HL-60 (cell line): ENCODE measurements at regions not wholly inside any gene's neighbourhood (a gene's known extent, or its start where the extent isn't known, plus 50 kb on each side); places are given as distances from the start of the nearest gene placed in this dataset.

Experiments
- DNase-seq, 2 experiments: peaks; one replicate each; pipeline ENCODE4 v3.0.0-alpha.2; 2010 to 2020; ENCODE audit warnings: low read depth in 1 of 2, low spot score in 1 of 2
- H3K27ac ChIP-seq: fragments of 250-450 bp; sonication (Bioruptor Pico); replicated peaks from 2 replicates; pipeline ENCODE4 v1.5.1; 2020; ENCODE audit warnings: mild to moderate bottlenecking, moderate library complexity
- H3K27me3 ChIP-seq: fragments of 250-450 bp; sonication (Bioruptor Pico); 2 replicates; pipeline ENCODE4 v1.5.1; 2021; ENCODE audit warnings: mild to moderate bottlenecking, moderate library complexity; ENCODE audit not compliant: insufficient read depth, poor library complexity, severe bottlenecking
- H3K4me3 ChIP-seq: replicated peaks from 2 replicates; pipeline ENCODE4 v1.5.1; 2011; ENCODE audit warnings: mild to moderate bottlenecking, control low read depth, low read length; ENCODE audit not compliant: insufficient read depth
- CTCF ChIP-seq: IDR thresholded peaks from one replicate; pipeline ENCODE4 v1.5.1; 2011; ENCODE audit warnings: low read length, control low read depth, inconsistent platforms; ENCODE audit not compliant: insufficient read depth
- GABPA ChIP-seq: IDR thresholded peaks from 2 replicates; pipeline ENCODE4 v1.6.1; 2012; ENCODE audit warnings: low read depth
- POLR2AphosphoS5 ChIP-seq: IDR thresholded peaks from 2 replicates; pipeline ENCODE4 v1.6.1; 2012; ENCODE audit warnings: low read depth
- REST ChIP-seq: IDR thresholded peaks from 2 replicates; pipeline ENCODE4 v1.6.1; 2012; ENCODE audit warnings: low read depth; ENCODE audit not compliant: insufficient replicate concordance
- SPI1 ChIP-seq: IDR thresholded peaks from 2 replicates; pipeline ENCODE4 v1.6.1; 2012; ENCODE audit warnings: low read depth, mild to moderate bottlenecking, borderline replicate concordance

- no peak for TF ChIP-seq POLR2AphosphoS5
- TF ChIP-seq CTCF: no peak
- TF ChIP-seq REST: no peak
- no peak for TF ChIP-seq SPI1
- TF ChIP-seq GABPA: no peak
- H3K27ac ChIP-seq: no peak overlapping the region
- DNase-seq: no peak
- H3K4me3 ChIP-seq: no peak overlapping the region
- H3K27me3 ChIP-seq: no peaks in the 10 kb centered on the region
Measured at GRCh38 chr4:145333786-145334185, 147.9 kb upstream of the SMAD1 start.

- Histone ChIP-seq H3K4me3 (no peak overlapping the region), H3K27me3 (no peaks in the 10 kb centered on the region), H3K27ac (no peak overlapping the region)
- DNase-seq: no peak
- TF ChIP-seq REST (no peak), GABPA (no peak), SPI1 (no peak), POLR2AphosphoS5 (no peak), CTCF (no peak)
Measured at GRCh38 chr4:145326491-145326890, 146.1 kb upstream of the OTUD4 start.

- Histone ChIP-seq H3K27ac (no peak overlapping the region), H3K27me3 (peaks cover 2% of the 10 kb centered on the region)
Measured at GRCh38 chr4:145324161-145324560, 143.8 kb upstream of the OTUD4 start.

More at GRCh38 chr4:145324161-145324560, 143.8 kb upstream of the OTUD4 start:
- no peak for TF ChIP-seq POLR2AphosphoS5
- no peak for TF ChIP-seq SPI1
- no peak for TF ChIP-seq CTCF
- no peak for TF ChIP-seq GABPA
- TF ChIP-seq REST: no peak
- no peak for DNase-seq
- H3K4me3 ChIP-seq: no peak overlapping the region
